Lung (tissue), 11 donors: ENCODE measurements at regions not wholly inside any gene's neighbourhood (a gene's known extent, or its start where the extent isn't known, plus 50 kb on each side); places are given as distances from the start of the nearest gene placed in this dataset.

ENCODE experiments used
- ATAC-seq: fragments of 200-7000 bp; cut with Tn5 transposase; one replicate; pipeline ENCODE4 v1.9.1; 2020; ENCODE audit warnings: moderate number of reproducible peaks; ENCODE audit not compliant: insufficient read depth, low FRiP score
- DNase-seq, 3 donors: peaks; one replicate each; pipeline ENCODE4 v3.0.0-alpha.2; 2013 to 2017
- H3K27ac ChIP-seq, 2 donors: one replicate each; pipeline ENCODE4 v1.5.1; 2013; ENCODE audit warnings: mild to moderate bottlenecking in 2 of 2, moderate library complexity in 2 of 2, control low read depth in 1 of 2, inconsistent platforms in 1 of 2, low read depth in 1 of 2, low read length in 1 of 2
- H3K27me3 ChIP-seq, 3 donors: one replicate each; pipeline ENCODE4 v1.5.1; 2013; ENCODE audit warnings: low read length in 2 of 3; ENCODE audit not compliant: control insufficient read depth in 3 of 3, insufficient read depth in 3 of 3
- H3K36me3 ChIP-seq, 4 donors: one replicate each; pipeline ENCODE4 v1.5.1; 2013; ENCODE audit warnings: low read length in 4 of 4, mild to moderate bottlenecking in 1 of 4, moderate library complexity in 1 of 4; ENCODE audit not compliant: control insufficient read depth in 4 of 4, insufficient read depth in 4 of 4
- H3K4me1 ChIP-seq, 5 donors: one replicate each; pipeline ENCODE4 v1.5.1; 2013; ENCODE audit warnings: low read length in 5 of 5, mild to moderate bottlenecking in 2 of 5, moderate library complexity in 1 of 5; ENCODE audit not compliant: control insufficient read depth in 5 of 5, insufficient read depth in 5 of 5
- H3K4me3 ChIP-seq: one replicate; pipeline ENCODE4 v1.5.1; 2013; ENCODE audit warnings: mild to moderate bottlenecking, control low read depth, moderate library complexity
- H3K9ac ChIP-seq, 2 donors: one replicate each; pipeline ENCODE4 v1.5.1; 2013; ENCODE audit warnings: low read length in 2 of 2, control low read depth in 1 of 2; ENCODE audit not compliant: insufficient read depth in 1 of 2
- H3K9me3 ChIP-seq, 4 donors: one replicate each; pipeline ENCODE4 v1.5.1; 2013; ENCODE audit warnings: low read length in 3 of 4, mild to moderate bottlenecking in 1 of 4, moderate library complexity in 1 of 4; ENCODE audit not compliant: control insufficient read depth in 4 of 4, insufficient read depth in 3 of 4
- WGBS, 2 donors: extraction: QIAGEN DNeasy Blood & Tissue Kit; methylation state at CpG; one replicate each; pipeline ENCODE4 v1.1.7; 2013; 5-methylcytosine and 5-hydroxymethylcytosine counted together
- TF ChIP-seq, protein P1 (sequence below): IDR thresholded peaks from 2 replicates; pipeline ENCODE4 v1.5.1; 2012; ENCODE audit warnings: mild to moderate bottlenecking; ENCODE audit errors: control extremely low read depth, extremely low read depth
- donor health status: control.
- donor health status: control.
- donor health status: Bipolar disorder and iron deficiency.
- donor health status: healthy.
- donor health status: DM: yes; HTN: yes; CAD: no.

DNA sequence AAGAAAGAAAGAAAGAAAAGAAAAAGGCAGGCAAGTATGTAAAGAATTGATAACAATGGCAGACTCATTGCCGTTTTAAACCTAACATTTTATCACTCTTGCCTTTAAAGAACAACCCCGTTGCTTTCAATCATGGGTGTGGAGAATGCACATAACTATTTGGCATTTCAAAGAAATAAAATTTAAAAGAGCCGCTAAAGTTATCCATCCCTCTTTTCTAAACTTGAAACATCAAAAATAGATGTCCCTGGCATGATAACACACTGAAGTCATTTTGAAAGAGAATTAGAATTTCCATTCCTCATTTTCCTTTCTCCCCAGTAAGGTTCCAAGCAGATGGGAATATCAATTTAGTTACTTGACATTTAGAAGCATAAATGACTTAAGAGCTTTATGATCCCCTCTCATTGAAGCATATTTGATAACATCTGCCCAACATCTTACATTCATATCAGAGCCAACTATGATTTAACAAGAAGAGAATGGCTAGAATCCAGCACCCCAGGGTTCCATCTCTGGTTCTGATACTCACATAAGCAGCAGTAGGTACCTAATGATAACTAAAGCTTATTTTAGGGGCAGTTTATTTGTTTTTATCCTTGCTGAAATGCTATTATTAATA, 529.6 kb upstream of the LRRC4C start:
- DNase-seq (no peak), ATAC-seq (no peak)
- Histone ChIP-seq H3K4me3 (no peak overlapping the region), H3K4me1 (no peaks in the 10 kb centered on the region), H3K36me3 (no peaks in the 10 kb centered on the region), H3K27ac (no peak overlapping the region), H3K27me3 (no peaks in the 10 kb centered on the region), H3K9me3 (no peaks in the 10 kb centered on the region), H3K9ac (no peak overlapping the region)
- WGBS, 2 donors = 86 to 92% methylated on average over 3 of the region's 3 CpGs
- TF ChIP-seq, protein P1, sequence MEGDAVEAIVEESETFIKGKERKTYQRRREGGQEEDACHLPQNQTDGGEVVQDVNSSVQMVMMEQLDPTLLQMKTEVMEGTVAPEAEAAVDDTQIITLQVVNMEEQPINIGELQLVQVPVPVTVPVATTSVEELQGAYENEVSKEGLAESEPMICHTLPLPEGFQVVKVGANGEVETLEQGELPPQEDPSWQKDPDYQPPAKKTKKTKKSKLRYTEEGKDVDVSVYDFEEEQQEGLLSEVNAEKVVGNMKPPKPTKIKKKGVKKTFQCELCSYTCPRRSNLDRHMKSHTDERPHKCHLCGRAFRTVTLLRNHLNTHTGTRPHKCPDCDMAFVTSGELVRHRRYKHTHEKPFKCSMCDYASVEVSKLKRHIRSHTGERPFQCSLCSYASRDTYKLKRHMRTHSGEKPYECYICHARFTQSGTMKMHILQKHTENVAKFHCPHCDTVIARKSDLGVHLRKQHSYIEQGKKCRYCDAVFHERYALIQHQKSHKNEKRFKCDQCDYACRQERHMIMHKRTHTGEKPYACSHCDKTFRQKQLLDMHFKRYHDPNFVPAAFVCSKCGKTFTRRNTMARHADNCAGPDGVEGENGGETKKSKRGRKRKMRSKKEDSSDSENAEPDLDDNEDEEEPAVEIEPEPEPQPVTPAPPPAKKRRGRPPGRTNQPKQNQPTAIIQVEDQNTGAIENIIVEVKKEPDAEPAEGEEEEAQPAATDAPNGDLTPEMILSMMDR = no peak

DNA sequence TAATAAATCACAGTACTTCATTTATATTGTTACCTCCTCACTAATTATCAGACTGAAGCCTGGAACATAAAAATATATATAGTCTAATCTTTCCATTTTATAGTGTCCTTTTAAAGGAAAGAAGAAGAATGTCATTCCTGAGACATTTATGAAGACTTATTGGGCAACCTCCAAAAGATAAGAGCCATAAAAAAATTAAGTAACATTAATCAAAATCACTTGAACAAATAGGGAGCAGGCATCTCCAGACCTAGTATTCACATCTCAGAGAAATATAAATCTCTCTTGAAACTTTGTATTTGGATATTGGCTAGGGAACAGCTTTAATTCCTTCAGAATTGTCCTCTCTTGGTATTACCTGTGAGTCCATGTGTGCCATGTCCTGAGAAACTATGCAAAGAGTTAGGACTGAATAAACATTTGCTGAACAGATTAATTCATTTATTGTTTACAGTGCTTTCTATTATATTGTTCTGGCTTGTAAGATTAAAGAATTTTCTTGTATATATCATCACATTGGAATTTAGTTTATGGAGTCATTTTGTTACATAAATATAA, 530.5 kb upstream of the LRRC4C start:
- no peaks in the 10 kb centered on the region for H3K4me1 ChIP-seq
- ATAC-seq (no peak), DNase-seq (no peak)
- H3K27me3 ChIP-seq = no peaks in the 10 kb centered on the region
- H3K36me3 ChIP-seq = no peaks in the 10 kb centered on the region
- TF ChIP-seq, protein P1 = no peak
- no peak overlapping the region for H3K27ac ChIP-seq
- H3K9me3 ChIP-seq = no peaks in the 10 kb centered on the region
- H3K4me3 ChIP-seq = no peak overlapping the region
- H3K9ac ChIP-seq = no peak overlapping the region

DNA sequence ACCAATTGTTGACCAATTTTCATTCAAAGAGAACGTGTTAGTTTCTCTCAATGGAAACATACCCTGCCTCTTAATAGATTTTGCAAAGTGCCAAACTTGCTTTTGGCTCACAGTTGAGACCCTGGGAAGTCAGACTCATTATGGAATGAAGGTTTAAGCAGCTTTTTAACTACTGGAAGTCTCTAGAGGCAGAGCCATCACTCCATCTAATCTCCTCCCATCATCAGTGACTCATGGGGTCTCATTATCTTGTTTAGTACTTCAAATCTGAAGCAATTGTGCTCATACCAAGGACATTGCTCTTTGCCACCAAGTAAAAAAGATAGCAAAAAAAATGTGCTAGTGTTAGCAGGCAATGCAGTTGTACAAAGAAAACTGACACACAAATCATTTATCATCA, 537.1 kb upstream of the LRRC4C start:
- no peak overlapping the region for H3K27ac ChIP-seq
- no peak overlapping the region for H3K4me3 ChIP-seq
- 56 to 83% methylated on average over 1 of the region's 1 CpG for WGBS, 2 donors
- no peaks in the 10 kb centered on the region for H3K4me1 ChIP-seq
- no peaks in the 10 kb centered on the region for H3K27me3 ChIP-seq
- H3K9ac ChIP-seq = no peak overlapping the region
- ATAC-seq (no peak), DNase-seq (no peak)
- TF ChIP-seq, protein P1 = no peak
- no peaks in the 10 kb centered on the region for H3K9me3 ChIP-seq
- H3K36me3 ChIP-seq = no peaks in the 10 kb centered on the region
